A673 (cell line): ENCODE measurements at regions not wholly inside any gene's neighbourhood (a gene's known extent, or its start where the extent isn't known, plus 50 kb on each side); places are given as distances from the start of the nearest gene placed in this dataset.

ENCODE experiments used
- EZH2 ChIP-seq: fragments of 200-600 bp; sonication (generic); IDR thresholded peaks from 2 replicates; pipeline ENCODE4 v1.6.1; 2017; ENCODE audit warnings: borderline replicate concordance, low read depth, mild to moderate bottlenecking, mixed read lengths, antibody characterized with exemption, low read length; ENCODE audit not compliant: poor library complexity, severe bottlenecking
- TF ChIP-seq, protein P1 (sequence below): fragments of 300-800, 200-600 bp; sonication (generic); conservative IDR thresholded peaks from 2 replicates; pipeline ENCODE4 v1.5.1; 2017; ENCODE audit warnings: low read depth, mild to moderate bottlenecking, antibody characterized with exemption, low read length, moderate library complexity, mixed read lengths

DNA sequence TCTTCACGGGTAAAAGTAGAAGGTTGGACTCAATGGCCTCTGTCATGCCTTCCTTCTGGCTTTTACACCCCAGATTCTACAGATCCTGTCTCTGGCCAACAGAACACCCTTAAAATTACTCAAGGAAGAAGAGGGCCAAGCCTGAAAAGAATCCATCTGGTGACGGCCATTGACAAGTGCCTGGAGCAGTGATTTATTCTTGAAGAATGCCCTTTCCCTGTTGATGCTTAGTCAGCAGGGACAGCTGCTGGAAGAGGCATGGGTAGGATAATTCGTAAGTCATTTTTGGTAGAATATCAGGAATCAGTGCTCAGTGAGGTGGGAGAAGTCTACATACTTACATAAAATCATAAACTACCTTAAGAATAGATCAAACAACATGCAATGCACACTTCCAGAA lies 397.9 kb downstream of the SAMD5 start:
- TF ChIP-seq, protein P1, sequence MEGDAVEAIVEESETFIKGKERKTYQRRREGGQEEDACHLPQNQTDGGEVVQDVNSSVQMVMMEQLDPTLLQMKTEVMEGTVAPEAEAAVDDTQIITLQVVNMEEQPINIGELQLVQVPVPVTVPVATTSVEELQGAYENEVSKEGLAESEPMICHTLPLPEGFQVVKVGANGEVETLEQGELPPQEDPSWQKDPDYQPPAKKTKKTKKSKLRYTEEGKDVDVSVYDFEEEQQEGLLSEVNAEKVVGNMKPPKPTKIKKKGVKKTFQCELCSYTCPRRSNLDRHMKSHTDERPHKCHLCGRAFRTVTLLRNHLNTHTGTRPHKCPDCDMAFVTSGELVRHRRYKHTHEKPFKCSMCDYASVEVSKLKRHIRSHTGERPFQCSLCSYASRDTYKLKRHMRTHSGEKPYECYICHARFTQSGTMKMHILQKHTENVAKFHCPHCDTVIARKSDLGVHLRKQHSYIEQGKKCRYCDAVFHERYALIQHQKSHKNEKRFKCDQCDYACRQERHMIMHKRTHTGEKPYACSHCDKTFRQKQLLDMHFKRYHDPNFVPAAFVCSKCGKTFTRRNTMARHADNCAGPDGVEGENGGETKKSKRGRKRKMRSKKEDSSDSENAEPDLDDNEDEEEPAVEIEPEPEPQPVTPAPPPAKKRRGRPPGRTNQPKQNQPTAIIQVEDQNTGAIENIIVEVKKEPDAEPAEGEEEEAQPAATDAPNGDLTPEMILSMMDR: no peak
- TF ChIP-seq EZH2: no peak
